Transverse colon (tissue), 4 donors: ENCODE measurements at regions not wholly inside any gene's neighbourhood (a gene's known extent, or its start where the extent isn't known, plus 50 kb on each side); places are given as distances from the start of the nearest gene placed in this dataset.

ENCODE experiments used
- DNase-seq: peaks from one replicate; pipeline ENCODE4 v3.0.0-alpha.2; 2019
- H3K27ac ChIP-seq, 4 donors: fragments of 200-600 bp; sonication (generic); 2 replicates each; pipeline ENCODE4 v1.5.1; 2016 to 2018; ENCODE audit warnings: inconsistent platforms in 4 of 4
- H3K27me3 ChIP-seq: fragments of 200-600 bp; sonication (generic); 2 replicates; pipeline ENCODE4 v1.5.1; 2017; ENCODE audit warnings: inconsistent platforms
- H3K36me3 ChIP-seq, 4 donors: fragments of 200-600 bp; sonication (generic); 2 replicates each; pipeline ENCODE4 v1.5.1; 2017 to 2019; ENCODE audit warnings: inconsistent platforms in 4 of 4
- H3K4me1 ChIP-seq, 4 donors: fragments of 200-600 bp; sonication (generic); 2 replicates each; pipeline ENCODE4 v1.5.1; 2017 to 2020; ENCODE audit warnings: inconsistent platforms in 4 of 4
- H3K4me3 ChIP-seq, 4 donors: fragments of 200-600 bp; sonication (generic); 1 replicate in 1 of 4; 2 replicates in 3 of 4; pipeline versions ENCODE4 v1.5.1 to v1.6.1; 2017 to 2019; ENCODE audit warnings: inconsistent platforms in 4 of 4
- H3K9me3 ChIP-seq, 2 donors: fragments of 200-600 bp; sonication (generic); 2 replicates each; pipeline ENCODE4 v1.5.1; 2017 to 2019; ENCODE audit warnings: inconsistent platforms in 2 of 2
- EP300 ChIP-seq: sonication (generic); formaldehyde crosslinking; IDR thresholded peaks from one replicate; pipeline ENCODE4 v1.6.1; 2017; ENCODE audit warnings: antibody characterized with exemption, low read depth
- POLR2A ChIP-seq: fragments of 450-650 bp; IDR thresholded peaks from one replicate; pipeline ENCODE4 v1.6.1; 2016; ENCODE audit warnings: antibody characterized with exemption, mild to moderate bottlenecking, moderate library complexity
- POLR2AphosphoS5 ChIP-seq, 3 donors: sonication (generic); formaldehyde crosslinking; IDR thresholded peaks; one replicate each; pipeline ENCODE4 v1.6.1; 2016; ENCODE audit warnings: antibody characterized with exemption in 3 of 3
- WGBS, 2 donors: methylation state at CpG; one replicate each; pipeline ENCODE4 v1.1.5; 2018; ENCODE audit warnings: low coverage in 1 of 2; 5-methylcytosine and 5-hydroxymethylcytosine counted together
- in situ Hi-C, 4 donors: fragments of 200-750 bp; cut with MboI; loops; one replicate each; pipeline versions ENCODE4 v1.15.0 to v1.15.1; 2017; ENCODE audit warnings: low sequenced_read_pairs in 3 of 4, low pct_ligation_motif_present in 1 of 4, low pct_unique_long_range_greater_than_20kb in 1 of 4
- intact Hi-C: fragments of 100-400 bp; cut with DNase I; formaldehyde crosslinking; loops from one replicate; pipeline ENCODE4 v1.15.1; 2023; ENCODE audit warnings: low total_unique reads
- TF ChIP-seq, protein P1 (sequence below), 5 experiments: fragments of 200-600 bp in 3 of 5; fragments of 450-650 bp in 2 of 5; sonication (generic) in 3 of 5; IDR thresholded peaks; 1 replicate in 2 of 5; 2 replicates in 3 of 5; pipeline ENCODE4 v1.5.1; 2016 to 2017; ENCODE audit warnings: antibody characterized with exemption in 5 of 5, inconsistent platforms in 3 of 5, mild to moderate bottlenecking in 2 of 5, moderate library complexity in 1 of 5

DNA sequence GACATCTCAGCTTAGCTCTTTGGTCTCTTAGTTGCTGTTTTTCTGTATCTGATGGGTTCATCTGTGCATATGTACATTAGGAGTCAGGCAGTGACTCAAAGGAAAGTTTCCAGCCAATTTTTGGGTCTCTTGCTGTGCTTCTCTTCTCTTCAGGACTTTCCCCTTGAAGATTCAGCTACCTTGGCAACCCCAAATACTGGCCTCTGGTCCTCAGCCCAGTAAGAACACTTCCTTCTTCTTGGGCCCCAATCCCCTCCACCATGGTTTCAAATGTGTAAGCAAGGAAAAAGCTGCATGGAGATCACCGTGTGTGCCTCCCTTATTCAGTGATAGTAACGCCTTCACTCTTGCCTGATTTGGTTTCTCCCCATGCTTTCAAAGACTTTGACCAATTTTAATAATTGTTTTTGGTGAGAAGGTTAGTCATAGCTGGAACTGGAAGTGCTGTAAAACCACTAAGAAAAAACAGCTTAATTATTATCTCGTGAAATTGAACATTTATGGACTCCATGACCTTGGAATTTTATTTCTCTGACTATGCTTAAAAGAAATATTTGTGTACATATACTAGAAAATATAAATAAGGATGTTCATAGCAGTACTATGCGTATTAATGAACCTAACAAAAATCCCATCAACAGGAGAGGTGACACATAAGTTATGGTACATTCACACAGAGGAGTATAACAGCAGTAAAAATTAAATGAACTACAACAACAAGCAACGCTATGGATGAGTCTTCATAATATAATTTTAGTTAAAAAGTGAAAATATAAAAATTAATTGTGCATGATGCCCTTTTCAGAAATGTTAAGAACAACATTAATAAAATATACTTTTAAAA lies 125.3 kb upstream of the BCL6 start:
- H3K4me1 ChIP-seq, result no peaks in the 10 kb centered on the region
- TF ChIP-seq, protein P1, sequence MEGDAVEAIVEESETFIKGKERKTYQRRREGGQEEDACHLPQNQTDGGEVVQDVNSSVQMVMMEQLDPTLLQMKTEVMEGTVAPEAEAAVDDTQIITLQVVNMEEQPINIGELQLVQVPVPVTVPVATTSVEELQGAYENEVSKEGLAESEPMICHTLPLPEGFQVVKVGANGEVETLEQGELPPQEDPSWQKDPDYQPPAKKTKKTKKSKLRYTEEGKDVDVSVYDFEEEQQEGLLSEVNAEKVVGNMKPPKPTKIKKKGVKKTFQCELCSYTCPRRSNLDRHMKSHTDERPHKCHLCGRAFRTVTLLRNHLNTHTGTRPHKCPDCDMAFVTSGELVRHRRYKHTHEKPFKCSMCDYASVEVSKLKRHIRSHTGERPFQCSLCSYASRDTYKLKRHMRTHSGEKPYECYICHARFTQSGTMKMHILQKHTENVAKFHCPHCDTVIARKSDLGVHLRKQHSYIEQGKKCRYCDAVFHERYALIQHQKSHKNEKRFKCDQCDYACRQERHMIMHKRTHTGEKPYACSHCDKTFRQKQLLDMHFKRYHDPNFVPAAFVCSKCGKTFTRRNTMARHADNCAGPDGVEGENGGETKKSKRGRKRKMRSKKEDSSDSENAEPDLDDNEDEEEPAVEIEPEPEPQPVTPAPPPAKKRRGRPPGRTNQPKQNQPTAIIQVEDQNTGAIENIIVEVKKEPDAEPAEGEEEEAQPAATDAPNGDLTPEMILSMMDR (IDR thresholded peaks at IDR 0.05), result no peak
- no peak for TF ChIP-seq POLR2A
- no peak for TF ChIP-seq POLR2AphosphoS5 (IDR thresholded peaks at IDR 0.05)
- no peak for TF ChIP-seq EP300
- H3K9me3 ChIP-seq, result no peaks in the 10 kb centered on the region
- 74 to 82% methylated on average over 5 of the region's 5 CpGs for WGBS, 2 donors
- no peak for DNase-seq
- no peaks in the 10 kb centered on the region for H3K27me3 ChIP-seq
- in situ Hi-C loops (no loop called here), intact Hi-C loops (no loop called here)
- no peak overlapping the region for H3K4me3 ChIP-seq
- H3K27ac ChIP-seq, result no peak overlapping the region
- no peaks in the 10 kb centered on the region for H3K36me3 ChIP-seq

DNA sequence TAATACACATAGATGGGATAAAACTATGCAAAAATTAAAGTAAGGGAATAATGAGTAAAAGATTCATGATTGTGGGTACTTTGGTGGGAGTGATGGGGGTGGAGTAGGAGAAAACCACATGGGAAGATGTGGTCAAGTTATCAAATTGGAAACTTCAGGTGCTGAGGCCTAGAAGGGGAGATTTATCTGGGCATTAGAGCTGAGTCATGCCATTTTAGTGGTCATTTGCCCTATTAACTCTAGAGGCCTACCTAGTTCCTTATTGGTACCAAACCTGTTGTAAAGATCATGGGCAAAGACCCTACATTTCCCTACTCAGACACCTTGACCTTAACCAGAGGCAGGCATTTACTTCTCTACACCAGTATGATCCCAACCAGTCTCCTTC lies 125.9 kb upstream of the BCL6 start:
- no peak for TF ChIP-seq EP300
- intact Hi-C loops (no loop called here), in situ Hi-C loops (no loop called here)
- H3K4me3 ChIP-seq, result no peak overlapping the region
- H3K9me3 ChIP-seq, result no peaks in the 10 kb centered on the region
- no peaks in the 10 kb centered on the region for H3K4me1 ChIP-seq
- no peak for DNase-seq
- no peaks in the 10 kb centered on the region for H3K27me3 ChIP-seq
- no peaks in the 10 kb centered on the region for H3K36me3 ChIP-seq
- no peak overlapping the region for H3K27ac ChIP-seq

DNA sequence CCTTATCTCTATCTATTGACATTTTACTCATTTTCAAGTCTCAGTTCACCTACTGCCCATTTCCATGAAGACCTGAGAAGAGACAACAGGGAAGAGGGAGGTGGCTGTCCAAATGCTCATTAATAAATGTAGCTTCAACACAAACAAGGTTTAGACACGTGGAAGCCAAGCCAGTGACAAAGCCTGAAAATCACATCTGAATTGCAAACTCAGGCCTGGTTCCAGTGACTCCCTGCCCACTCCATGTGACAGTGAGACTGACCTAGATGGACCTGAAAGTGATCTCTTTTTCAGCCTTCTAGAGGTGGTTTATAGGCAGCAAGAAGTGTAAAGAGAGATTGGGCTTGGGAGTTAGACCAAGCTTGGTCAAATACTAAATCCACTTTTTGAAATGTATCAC lies 126.6 kb upstream of the BCL6 start:
- Histone ChIP-seq H3K27ac (no peak overlapping the region), H3K36me3 (no peaks in the 10 kb centered on the region), H3K4me1 (no peaks in the 10 kb centered on the region), H3K27me3 (no peaks in the 10 kb centered on the region), H3K9me3 (no peaks in the 10 kb centered on the region), H3K4me3 (no peak overlapping the region)
- in situ Hi-C loops (no loop called here), intact Hi-C loops (no loop called here)
- 83 to 94% methylated on average over 1 of the region's 1 CpG for WGBS, 2 donors
- no peak for TF ChIP-seq POLR2A
- TF ChIP-seq, protein P1 (IDR thresholded peaks at IDR 0.05), result no peak
- TF ChIP-seq EP300, result no peak
- TF ChIP-seq POLR2AphosphoS5 (IDR thresholded peaks at IDR 0.05), result no peak
- no peak for DNase-seq

DNA sequence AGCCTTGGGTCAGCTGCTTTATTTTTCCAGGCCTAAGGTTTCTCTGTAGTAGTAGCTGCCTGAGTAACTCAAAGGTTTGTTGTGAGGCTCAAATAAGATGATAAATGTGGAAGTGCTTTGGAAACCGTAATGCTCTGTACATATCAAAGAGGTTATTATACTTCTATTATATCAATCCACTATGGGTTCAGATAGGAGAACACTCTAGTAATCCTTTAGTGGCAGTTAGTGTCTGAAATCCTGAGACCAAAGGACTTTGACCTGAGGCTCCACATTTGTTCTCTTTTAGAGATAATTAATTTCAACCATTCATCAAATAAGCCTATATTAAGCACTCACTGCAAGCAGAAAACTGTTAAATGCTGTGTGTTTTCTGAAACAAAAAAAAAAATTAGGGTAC lies 128.6 kb upstream of the BCL6 start:
- Histone ChIP-seq H3K36me3 (no peaks in the 10 kb centered on the region), H3K9me3 (no peaks in the 10 kb centered on the region), H3K27ac (no peak overlapping the region), H3K4me3 (no peak overlapping the region), H3K4me1 (no peaks in the 10 kb centered on the region), H3K27me3 (no peaks in the 10 kb centered on the region)
- intact Hi-C loops, result no loop called here
- no peak for DNase-seq
- TF ChIP-seq, protein P1 (IDR thresholded peaks at IDR 0.05), result no peak
- TF ChIP-seq POLR2AphosphoS5 (IDR thresholded peaks at IDR 0.05) (no peak), EP300 (no peak), POLR2A (no peak)
- in situ Hi-C loops, result no loop called here
- WGBS, 2 donors, result 60 to 74% methylated on average over 1 of the region's 1 CpG

DNA sequence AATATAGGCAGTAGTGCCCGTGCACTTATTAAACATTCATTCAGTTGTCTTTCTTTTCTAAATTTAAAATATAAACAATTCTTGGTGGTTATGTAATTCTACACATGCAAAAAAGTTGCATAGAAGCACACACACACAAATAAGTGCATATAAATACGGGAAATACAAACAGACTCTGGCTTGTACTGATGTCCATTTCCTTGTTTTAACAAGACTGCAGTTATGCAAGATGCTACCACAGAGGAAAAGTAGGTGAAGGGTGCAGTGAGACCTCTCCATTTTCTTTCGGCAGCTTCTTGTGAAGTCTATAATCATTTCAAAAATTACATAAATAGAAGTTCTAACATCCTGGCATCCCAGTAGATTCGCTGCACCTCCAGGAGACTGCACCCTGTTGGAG lies 130.6 kb upstream of the BCL6 start:
- no peak overlapping the region for H3K4me3 ChIP-seq
- no peak for DNase-seq
- 83% methylated on average over 4 of the region's 4 CpGs for WGBS, 2 donors
- no peaks in the 10 kb centered on the region for H3K4me1 ChIP-seq
- H3K27ac ChIP-seq, result no peak overlapping the region
- no peaks in the 10 kb centered on the region for H3K9me3 ChIP-seq
- H3K27me3 ChIP-seq, result no peaks in the 10 kb centered on the region
- TF ChIP-seq POLR2AphosphoS5 (IDR thresholded peaks at IDR 0.05), result no peak
- TF ChIP-seq, protein P1 (IDR thresholded peaks at IDR 0.05), result no peak
- TF ChIP-seq EP300, result no peak
- no peak for TF ChIP-seq POLR2A
- intact Hi-C loops, result no loop called here
- in situ Hi-C loops, result no loop called here
- no peaks in the 10 kb centered on the region for H3K36me3 ChIP-seq
